ENCODE measurements at regions not wholly inside any gene's neighbourhood (a gene's known extent, or its start where the extent isn't known, plus 50 kb on each side); places are given as distances from the start of the nearest gene placed in this dataset.

GRCh38 chr12:77421152-77421551 is 355.8 kb upstream of the E2F7 start (continued):
- TF ChIP-seq RELB (IDR thresholded peaks at IDR 0.05; ENCODE audit: low read depth) (no peak), MXI1 (IDR thresholded peaks at IDR 0.05; ENCODE audit: low read depth, low read length) (no peak), CBFB (IDR thresholded peaks at IDR 0.05; ENCODE audit: low read depth) (no peak), DPF2 (IDR thresholded peaks at IDR 0.05) (no peak)

GRCh38 chr12:77409551-77409950 is 344.2 kb upstream of the E2F7 start:
- BruUV-seq (replicated peaks) = no TSS peak
- ChIA-PET SMC1A (ENCODE audit: uncharacterized antibody, unreplicated experiment) (no interaction called here), RAD21 (ENCODE audit: unreplicated experiment) (no interaction called here), CTCF (no interaction called here), POLR2A (no interaction called here)
- H3K27ac ChIP-seq (ENCODE audit: control insufficient read depth, insufficient read depth) = no peak overlapping the region
- TF ChIP-seq MYB (IDR thresholded peaks at IDR 0.05; ENCODE audit: borderline replicate concordance, low read depth, low read length) = no peak
- in situ Hi-C loops (cut with MboI) = no loop called here
- H3K4me3 ChIP-seq = no peak overlapping the region
- intact Hi-C loops (cut with micrococcal nuclease; ENCODE audit: unreplicated experiment) = no loop called here
- no peaks in the 10 kb centered on the region for H3K27me3 ChIP-seq (replicated peaks in 1 of 2; ENCODE audit: control insufficient read depth in 2 of 2, insufficient read depth in 2 of 2, low read length in 1 of 2)
- no peak overlapping the region for H2AFZ ChIP-seq (ENCODE audit: control insufficient read depth, low read depth, low read length)
- H3K9me3 ChIP-seq (replicated peaks; ENCODE audit: control insufficient read depth, insufficient read depth, low read length) = no peaks in the 10 kb centered on the region
- H3K4me1 ChIP-seq (ENCODE audit: control insufficient read depth, insufficient read depth, low read length) = no peaks in the 10 kb centered on the region
- ATAC-seq (no peak), DNase-seq (ENCODE audit: low read depth, low spot score) (no peak), FAIRE-seq (no peak)
- no peaks in the 10 kb centered on the region for H3K79me2 ChIP-seq (ENCODE audit: control insufficient read depth, insufficient read depth, low read length)
- H3K36me3 ChIP-seq (ENCODE audit: control insufficient read depth in 2 of 2, insufficient read depth in 2 of 2, low read length in 1 of 2) = no peaks in the 10 kb centered on the region
- H4K20me1 ChIP-seq (ENCODE audit: control insufficient read depth, insufficient read depth) = no peaks in the 10 kb centered on the region
- H3K9ac ChIP-seq (ENCODE audit: control insufficient read depth, insufficient read depth, low read length) = no peak overlapping the region
- H3K4me2 ChIP-seq (ENCODE audit: control insufficient read depth, insufficient read depth) = no peak overlapping the region

GRCh38 chr12:77407931-77408330 is 342.6 kb upstream of the E2F7 start:
- H3K79me2 ChIP-seq (ENCODE audit: control insufficient read depth, insufficient read depth, low read length) = no peaks in the 10 kb centered on the region
- no peaks in the 10 kb centered on the region for H3K4me1 ChIP-seq (ENCODE audit: control insufficient read depth, insufficient read depth, low read length)
- H3K36me3 ChIP-seq (ENCODE audit: control insufficient read depth in 2 of 2, insufficient read depth in 2 of 2, low read length in 1 of 2) = no peaks in the 10 kb centered on the region
- no peak for ATAC-seq
- WGBS (ENCODE audit: insufficient coverage, insufficient replicate concordance, low lambda C conversion rate, missing lambda C conversion rate) = 0% methylated on average over 1 of the region's 1 CpG
- no peak overlapping the region for H3K27ac ChIP-seq (ENCODE audit: control insufficient read depth, insufficient read depth)
- CTCF ChIA-PET = interaction anchor here (0.6 to 1.3 kb wide), 2 partner anchors 14 to 552 kb away, joined by 3 read pairs; no protein-coding TSS in a partner anchor
- RAD21 ChIA-PET (ENCODE audit: unreplicated experiment) = no interaction called here
- no TSS peak for BruUV-seq (replicated peaks)
- in situ Hi-C loops (cut with MboI) (no loop called here), intact Hi-C loops (cut with micrococcal nuclease; ENCODE audit: unreplicated experiment) (no loop called here)
- H3K9ac ChIP-seq (ENCODE audit: control insufficient read depth, insufficient read depth, low read length) = no peak overlapping the region
- H3K4me3 ChIP-seq = no peak overlapping the region
- H3K27me3 ChIP-seq (replicated peaks in 1 of 2; ENCODE audit: control insufficient read depth in 2 of 2, insufficient read depth in 2 of 2, low read length in 1 of 2) = no peaks in the 10 kb centered on the region
- DNase-seq (ENCODE audit: low read depth, low spot score) = no peak
- H3K4me2 ChIP-seq (ENCODE audit: control insufficient read depth, insufficient read depth) = no peak overlapping the region
- SMC1A ChIA-PET (ENCODE audit: uncharacterized antibody, unreplicated experiment) = interaction anchor here (0.5 to 1.4 kb wide), 2 partner anchors 9 to 802 kb away, joined by 3 read pairs; no protein-coding TSS in a partner anchor
- H3K9me3 ChIP-seq (replicated peaks; ENCODE audit: control insufficient read depth, insufficient read depth, low read length) = no peaks in the 10 kb centered on the region
- H4K20me1 ChIP-seq (ENCODE audit: control insufficient read depth, insufficient read depth) = no peaks in the 10 kb centered on the region
- no peak overlapping the region for H2AFZ ChIP-seq (ENCODE audit: control insufficient read depth, low read depth, low read length)
- FAIRE-seq = no peak
- POLR2A ChIA-PET = interaction anchor here (0.6 kb wide), 1 partner anchor 781 kb away, joined by 5 read pairs; no protein-coding TSS in a partner anchor
- TF ChIP-seq ATF3 (IDR thresholded peaks at IDR 0.05; ENCODE audit: borderline replicate concordance, extremely low read depth, low read depth, low read length) = no peak
- no peak for TF ChIP-seq NKRF (conservative IDR thresholded peaks at IDR 0.05)
- TF ChIP-seq POLR2AphosphoS2 (IDR thresholded peaks at IDR 0.05; ENCODE audit: low read depth, low read length) = no peak
- TF ChIP-seq SUPT20H (IDR thresholded peaks at IDR 0.05; ENCODE audit: borderline replicate concordance, control insufficient read depth, low read depth, low read length) = no peak
- TF ChIP-seq BMI1 (IDR thresholded peaks at IDR 0.05; ENCODE audit: borderline replicate concordance) = no peak
- no peak for TF ChIP-seq BCL3 (IDR thresholded peaks at IDR 0.05; ENCODE audit: borderline replicate concordance, insufficient read depth, low read depth, low read length, poor library complexity, severe bottlenecking)

Data from GM12878 (cell line).